ENCODE measurements at regions not wholly inside any gene's neighbourhood (a gene's known extent, or its start where the extent isn't known, plus 50 kb on each side); places are given as distances from the start of the nearest gene placed in this dataset.

DNA sequence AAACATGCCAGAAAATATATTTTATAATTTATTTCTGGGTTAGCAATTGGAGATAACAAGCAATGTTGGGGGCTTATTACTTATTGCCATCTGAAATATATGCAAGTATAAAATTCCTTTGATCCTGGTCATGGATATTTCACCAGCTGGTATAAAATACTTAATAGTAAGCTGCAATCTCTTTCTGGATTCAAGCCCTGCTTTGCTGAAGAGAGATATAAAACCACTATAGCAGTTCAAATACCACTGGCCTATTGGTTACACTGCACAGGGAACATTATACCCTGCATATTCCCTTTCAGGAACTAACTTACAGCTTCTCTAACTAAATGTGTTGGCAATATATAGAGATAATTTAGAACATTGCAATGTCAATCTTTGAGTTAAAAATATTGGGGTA lies 546.2 kb upstream of the ATP2B1 start:
- intact Hi-C loops (cut with micrococcal nuclease): loop anchor here (1.0 to 10.0 kb wide), 10 partner anchors 47 to 900 kb away; partner anchors contain the start of genes ATP2B1, DUSP6 and POC1B
- ATAC-seq (ENCODE audit: low read depth): no peak
- no peak for DNase-seq
- Mint-ChIP-seq H3K27me3 (no peaks in the 10 kb centered on the region), H3K9me3 (no peaks in the 10 kb centered on the region), H3K36me3 (ENCODE audit: low read depth) (no peaks in the 10 kb centered on the region), H3K4me3 (no peak overlapping the region), H3K27ac (no peak overlapping the region), H3K4me1 (peaks cover 26% of the 10 kb centered on the region)
- POLR2A ChIA-PET: no interaction called here
- CTCF ChIA-PET: interaction anchor here (1.1 to 2.9 kb wide), 3 partner anchors 152 to 711 kb away, joined by 4 to 9 read pairs (median 5); partner anchors contain the start of gene ATP2B1
- TF ChIP-seq CTCF (IDR thresholded peaks at IDR 0.05): no peak

GRCh38 chr12:90253674-90254181 lies 545.1 kb upstream of the ATP2B1 start:
- intact Hi-C loops (cut with micrococcal nuclease): loop anchor here (1.0 to 10.0 kb wide), 10 partner anchors 46 to 899 kb away; partner anchors contain the start of genes ATP2B1, DUSP6 and POC1B
- no peaks in the 10 kb centered on the region for H3K27me3 Mint-ChIP-seq
- ChIA-PET CTCF (interaction anchor here (0.9 to 2.9 kb wide), 6 partner anchors 10 to 710 kb away, joined by 3 to 9 read pairs (median 6); partner anchors contain the start of gene ATP2B1), POLR2A (interaction anchor here (1.2 kb wide), 1 partner anchor 545 kb away, joined by 3 read pairs; the partner anchor contains the start of gene ATP2B1)
- H3K4me1 Mint-ChIP-seq: peaks cover 26% of the 10 kb centered on the region
- no peak for TF ChIP-seq CTCF (IDR thresholded peaks at IDR 0.05)
- peak overlapping the region; percentile 87 for H3K27ac Mint-ChIP-seq
- ATAC-seq (ENCODE audit: low read depth) (peak; percentile 94), DNase-seq (peak; percentile 40)
- H3K36me3 Mint-ChIP-seq (ENCODE audit: low read depth): no peaks in the 10 kb centered on the region
- H3K9me3 Mint-ChIP-seq: no peaks in the 10 kb centered on the region
- H3K4me3 Mint-ChIP-seq: peak overlapping the region; percentile 64

- no peak for TF ChIP-seq CTCF (IDR thresholded peaks at IDR 0.05)
- Mint-ChIP-seq H3K36me3 (ENCODE audit: low read depth) (no peaks in the 10 kb centered on the region), H3K27ac (peak overlapping the region; percentile 87), H3K27me3 (no peaks in the 10 kb centered on the region), H3K4me1 (peaks cover 26% of the 10 kb centered on the region), H3K4me3 (peak overlapping the region; percentile 24), H3K9me3 (no peaks in the 10 kb centered on the region)
- POLR2A ChIA-PET: interaction anchor here (1.2 kb wide), 1 partner anchor 545 kb away, joined by 3 read pairs; the partner anchor contains the start of gene ATP2B1
- CTCF ChIA-PET: interaction anchor here (0.9 to 2.9 kb wide), 6 partner anchors 9 to 710 kb away, joined by 3 to 9 read pairs (median 6); partner anchors contain the start of gene ATP2B1
- intact Hi-C loops (cut with micrococcal nuclease): loop anchor here (5.0 to 10.0 kb wide), 7 partner anchors 46 to 898 kb away; partner anchors contain the start of genes ATP2B1, DUSP6 and POC1B
- peak; percentile 52 for ATAC-seq (ENCODE audit: low read depth)
- no peak for DNase-seq
Observed at GRCh38 chr12:90253136-90253535, 544.5 kb upstream of the ATP2B1 start.

- intact Hi-C loops (cut with micrococcal nuclease): loop anchor here (5.0 to 10.0 kb wide), 7 partner anchors 43 to 896 kb away; partner anchors contain the start of genes ATP2B1, DUSP6 and POC1B
- POLR2A ChIA-PET: no interaction called here
- TF ChIP-seq CTCF (IDR thresholded peaks at IDR 0.05): no peak
- Mint-ChIP-seq H3K4me1 (peaks cover 26% of the 10 kb centered on the region), H3K4me3 (no peak overlapping the region), H3K27me3 (no peaks in the 10 kb centered on the region), H3K9me3 (no peaks in the 10 kb centered on the region), H3K36me3 (ENCODE audit: low read depth) (no peaks in the 10 kb centered on the region), H3K27ac (no peak overlapping the region)
- DNase-seq (no peak), ATAC-seq (ENCODE audit: low read depth) (no peak)
- CTCF ChIA-PET: no interaction called here
Observed at GRCh38 chr12:90250766-90251165, 542.1 kb upstream of the ATP2B1 start.

DNA sequence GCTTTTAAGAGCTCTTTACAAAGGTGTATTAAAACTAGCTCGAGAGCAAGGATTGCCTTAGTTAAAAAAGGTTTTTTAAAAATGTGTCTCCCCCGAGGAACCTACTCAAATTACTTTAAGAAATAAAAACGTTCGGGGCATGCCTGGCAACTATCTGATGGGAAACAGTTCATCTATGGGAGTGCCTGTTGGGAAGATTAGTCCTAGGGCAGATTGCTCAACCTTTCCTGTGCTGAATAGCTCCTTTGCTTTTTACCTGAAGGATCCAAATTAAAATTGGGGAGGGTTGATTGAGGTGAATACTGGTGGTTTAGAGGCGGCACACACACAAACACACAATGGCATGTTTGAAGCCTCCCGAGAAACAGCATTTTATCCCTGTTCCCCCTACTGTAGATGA lies 541.4 kb upstream of the ATP2B1 start:
- no peaks in the 10 kb centered on the region for H3K27me3 Mint-ChIP-seq
- no peak for TF ChIP-seq CTCF (IDR thresholded peaks at IDR 0.05)
- ATAC-seq (ENCODE audit: low read depth) (no peak), DNase-seq (no peak)
- no peaks in the 10 kb centered on the region for H3K36me3 Mint-ChIP-seq (ENCODE audit: low read depth)
- intact Hi-C loops (cut with micrococcal nuclease): loop anchor here (5.0 to 10.0 kb wide), 7 partner anchors 43 to 895 kb away; partner anchors contain the start of genes ATP2B1, DUSP6 and POC1B
- peaks cover 26% of the 10 kb centered on the region for H3K4me1 Mint-ChIP-seq
- no peak overlapping the region for H3K4me3 Mint-ChIP-seq
- ChIA-PET CTCF (no interaction called here), POLR2A (no interaction called here)
- no peak overlapping the region for H3K27ac Mint-ChIP-seq
- no peaks in the 10 kb centered on the region for H3K9me3 Mint-ChIP-seq

All from activated B cell treated with CpG ODN at 0.5 μM for 24 hours (primary cell).